Transverse colon (tissue), 4 donors: ENCODE measurements at regions not wholly inside any gene's neighbourhood (a gene's known extent, or its start where the extent isn't known, plus 50 kb on each side); places are given as distances from the start of the nearest gene placed in this dataset.

ENCODE experiments used
- CTCF ChIP-seq, 5 experiments: fragments of 200-600 bp in 3 of 5; fragments of 450-650 bp in 2 of 5; sonication (generic) in 3 of 5; IDR thresholded peaks; 1 replicate in 2 of 5; 2 replicates in 3 of 5; pipeline ENCODE4 v1.5.1; 2016 to 2017; ENCODE audit warnings: antibody characterized with exemption in 5 of 5, inconsistent platforms in 3 of 5, mild to moderate bottlenecking in 2 of 5, moderate library complexity in 1 of 5
- EP300 ChIP-seq: sonication (generic); formaldehyde crosslinking; IDR thresholded peaks from one replicate; pipeline ENCODE4 v1.6.1; 2017; ENCODE audit warnings: antibody characterized with exemption, low read depth
- POLR2A ChIP-seq: fragments of 450-650 bp; IDR thresholded peaks from one replicate; pipeline ENCODE4 v1.6.1; 2016; ENCODE audit warnings: antibody characterized with exemption, mild to moderate bottlenecking, moderate library complexity
- POLR2AphosphoS5 ChIP-seq, 3 donors: sonication (generic); formaldehyde crosslinking; IDR thresholded peaks; one replicate each; pipeline ENCODE4 v1.6.1; 2016; ENCODE audit warnings: antibody characterized with exemption in 3 of 3

GRCh38 chr10:129136951-129137350 is 330.1 kb upstream of the MGMT start:
- TF ChIP-seq CTCF (IDR thresholded peaks at IDR 0.05) (no peak), POLR2A (no peak), POLR2AphosphoS5 (IDR thresholded peaks at IDR 0.05) (no peak), EP300 (no peak)
